ENCODE measurements at regions not wholly inside any gene's neighbourhood (a gene's known extent, or its start where the extent isn't known, plus 50 kb on each side); places are given as distances from the start of the nearest gene placed in this dataset.
"Not testable (repeated sequence)": the region's sequence is repeated elsewhere in the genome, so short reads cannot be mapped to it uniquely, and the experiment has no call there.

GRCh38 chr9:75664597-75664996 lies 225.9 kb upstream of the PCSK5 start:
- intact Hi-C loops (cut with micrococcal nuclease): no loop called here

- intact Hi-C loops (cut with micrococcal nuclease): no loop called here
Measured at GRCh38 chr9:75666856-75667554, 223.5 kb upstream of the PCSK5 start.

- intact Hi-C loops (cut with micrococcal nuclease): no loop called here
Measured at GRCh38 chr9:75669721-75670120, 220.8 kb upstream of the PCSK5 start.

GRCh38 chr9:75671354-75671753 lies 219.1 kb upstream of the PCSK5 start:
- intact Hi-C loops (cut with micrococcal nuclease): no loop called here

- intact Hi-C loops (cut with micrococcal nuclease): no loop called here
Measured at GRCh38 chr9:75672478-75672877, 218.0 kb upstream of the PCSK5 start.

- intact Hi-C loops (cut with micrococcal nuclease): no loop called here
Measured at GRCh38 chr9:75683591-75683990, 206.9 kb upstream of the PCSK5 start.

GRCh38 chr9:75685062-75685461 lies 205.4 kb upstream of the PCSK5 start:
- intact Hi-C loops (cut with micrococcal nuclease): no loop called here

- intact Hi-C loops (cut with micrococcal nuclease): no loop called here
Measured at GRCh38 chr9:75687359-75687953, 203.0 kb upstream of the PCSK5 start.

GRCh38 chr9:75690551-75690950 lies 199.9 kb upstream of the PCSK5 start:
- intact Hi-C loops (cut with micrococcal nuclease): not testable (repeated sequence)

- intact Hi-C loops (cut with micrococcal nuclease): no loop called here
Measured at GRCh38 chr9:75691408-75691807, 199.1 kb upstream of the PCSK5 start.

GRCh38 chr9:75692309-75692708 lies 198.2 kb upstream of the PCSK5 start:
- intact Hi-C loops (cut with micrococcal nuclease): no loop called here

- intact Hi-C loops (cut with micrococcal nuclease): no loop called here
Measured at GRCh38 chr9:75695921-75696320, 194.6 kb upstream of the PCSK5 start.

- intact Hi-C loops (cut with micrococcal nuclease): no loop called here
Measured at GRCh38 chr9:75699017-75699416, 191.5 kb upstream of the PCSK5 start.

- intact Hi-C loops (cut with micrococcal nuclease): no loop called here
Measured at GRCh38 chr9:75699625-75700251, 190.7 kb upstream of the PCSK5 start.

- intact Hi-C loops (cut with micrococcal nuclease): no loop called here
Measured at GRCh38 chr9:75700252-75700640, 190.2 kb upstream of the PCSK5 start.

GRCh38 chr9:75707191-75707590 lies 183.3 kb upstream of the PCSK5 start:
- intact Hi-C loops (cut with micrococcal nuclease): no loop called here

- intact Hi-C loops (cut with micrococcal nuclease): no loop called here
Measured at GRCh38 chr9:75709698-75710097, 180.8 kb upstream of the PCSK5 start.

- intact Hi-C loops (cut with micrococcal nuclease): no loop called here
Measured at GRCh38 chr9:75712700-75713099, 177.8 kb upstream of the PCSK5 start.

GRCh38 chr9:75713335-75713734 lies 177.1 kb upstream of the PCSK5 start:
- intact Hi-C loops (cut with micrococcal nuclease): no loop called here

- intact Hi-C loops (cut with micrococcal nuclease): no loop called here
Measured at GRCh38 chr9:75715360-75715759, 175.1 kb upstream of the PCSK5 start.

GRCh38 chr9:75718677-75719076 lies 171.8 kb upstream of the PCSK5 start:
- intact Hi-C loops (cut with micrococcal nuclease): no loop called here

- intact Hi-C loops (cut with micrococcal nuclease): no loop called here
Measured at GRCh38 chr9:75728391-75728790, 162.1 kb upstream of the PCSK5 start.

- intact Hi-C loops (cut with micrococcal nuclease): no loop called here
Measured at GRCh38 chr9:75734802-75735201, 155.7 kb upstream of the PCSK5 start.
